ENCODE measurements at regions not wholly inside any gene's neighbourhood (a gene's known extent, or its start where the extent isn't known, plus 50 kb on each side); places are given as distances from the start of the nearest gene placed in this dataset.

DNA sequence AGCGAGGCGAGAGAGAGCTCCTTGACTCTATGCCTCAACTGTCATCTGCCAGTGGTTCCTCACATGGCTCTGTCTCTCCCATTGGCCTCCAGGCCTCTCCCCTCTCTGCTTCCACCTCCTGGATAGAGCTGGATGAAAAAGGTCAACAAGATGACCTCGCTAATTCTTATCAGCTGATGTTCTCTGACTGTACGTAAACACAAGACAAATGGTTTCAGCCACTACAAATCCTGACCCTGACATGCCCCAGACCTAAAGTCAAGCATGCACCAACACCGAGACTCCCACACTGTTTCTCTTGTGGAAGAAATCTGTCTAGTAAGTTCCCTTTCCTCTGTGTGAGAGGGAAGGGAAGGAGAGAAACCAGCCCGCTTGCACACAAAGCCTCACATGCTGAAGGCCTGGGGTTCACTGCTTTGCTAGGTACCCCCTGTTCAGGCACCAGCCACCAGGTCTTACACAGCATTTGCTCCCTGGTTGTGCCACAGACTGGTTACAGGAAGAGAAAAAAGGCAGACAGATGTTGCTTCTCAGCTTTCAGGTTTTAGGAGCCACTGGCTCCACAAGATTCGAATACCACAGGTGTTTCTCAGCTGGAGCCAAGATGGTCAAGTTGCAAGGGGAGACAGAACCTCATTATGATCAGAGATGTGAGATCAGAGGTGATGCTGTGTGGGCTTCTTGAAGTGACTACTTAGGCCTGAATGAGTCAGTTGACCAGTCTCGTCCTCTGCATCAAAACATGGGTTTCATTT is 592.5 kb downstream of the CCDC171 start:
- Histone ChIP-seq H3K9me3 (no peaks in the 10 kb centered on the region), H3K27me3 (replicated peaks; ENCODE audit: insufficient read depth) (no peaks in the 10 kb centered on the region), H3K27ac (no peak overlapping the region), H3K4me3 (no peak overlapping the region), H3K36me3 (no peaks in the 10 kb centered on the region), H3K4me1 (ENCODE audit: control insufficient read depth in 1 of 2, low read depth in 2 of 2) (no peaks in the 10 kb centered on the region)
- DNase-seq (ENCODE audit: low spot score): no peak
- ATAC-seq (ENCODE audit: insufficient number of reproducible peaks, low FRiP score, low read depth): no peak
- TF ChIP-seq, protein P1, sequence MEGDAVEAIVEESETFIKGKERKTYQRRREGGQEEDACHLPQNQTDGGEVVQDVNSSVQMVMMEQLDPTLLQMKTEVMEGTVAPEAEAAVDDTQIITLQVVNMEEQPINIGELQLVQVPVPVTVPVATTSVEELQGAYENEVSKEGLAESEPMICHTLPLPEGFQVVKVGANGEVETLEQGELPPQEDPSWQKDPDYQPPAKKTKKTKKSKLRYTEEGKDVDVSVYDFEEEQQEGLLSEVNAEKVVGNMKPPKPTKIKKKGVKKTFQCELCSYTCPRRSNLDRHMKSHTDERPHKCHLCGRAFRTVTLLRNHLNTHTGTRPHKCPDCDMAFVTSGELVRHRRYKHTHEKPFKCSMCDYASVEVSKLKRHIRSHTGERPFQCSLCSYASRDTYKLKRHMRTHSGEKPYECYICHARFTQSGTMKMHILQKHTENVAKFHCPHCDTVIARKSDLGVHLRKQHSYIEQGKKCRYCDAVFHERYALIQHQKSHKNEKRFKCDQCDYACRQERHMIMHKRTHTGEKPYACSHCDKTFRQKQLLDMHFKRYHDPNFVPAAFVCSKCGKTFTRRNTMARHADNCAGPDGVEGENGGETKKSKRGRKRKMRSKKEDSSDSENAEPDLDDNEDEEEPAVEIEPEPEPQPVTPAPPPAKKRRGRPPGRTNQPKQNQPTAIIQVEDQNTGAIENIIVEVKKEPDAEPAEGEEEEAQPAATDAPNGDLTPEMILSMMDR (IDR thresholded peaks at IDR 0.05): no peak

DNA sequence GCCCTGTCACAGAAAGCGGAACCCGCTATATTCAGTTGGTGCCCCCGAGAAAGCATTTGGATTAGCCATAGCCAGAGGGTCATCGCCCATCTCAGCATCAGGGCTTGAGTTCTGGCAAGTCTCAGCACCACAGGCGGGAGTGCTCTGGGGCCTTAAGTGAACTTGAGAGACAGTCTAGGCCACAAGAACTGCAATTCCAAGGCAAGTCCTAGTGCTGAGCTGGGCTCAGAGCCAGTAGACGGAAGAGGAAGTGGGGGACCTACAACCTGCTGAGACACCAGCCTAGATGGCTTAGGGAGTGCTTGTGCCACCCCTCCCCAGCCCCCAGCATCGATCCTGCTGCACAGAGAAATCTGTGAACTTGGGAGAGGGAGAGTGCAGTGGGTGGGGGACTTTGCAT is 594.9 kb downstream of the CCDC171 start:
- no peaks in the 10 kb centered on the region for H3K36me3 ChIP-seq
- H3K4me3 ChIP-seq: no peak overlapping the region
- H3K9me3 ChIP-seq: no peaks in the 10 kb centered on the region
- no peaks in the 10 kb centered on the region for H3K4me1 ChIP-seq (ENCODE audit: control insufficient read depth in 1 of 2, low read depth in 2 of 2)
- no peaks in the 10 kb centered on the region for H3K27me3 ChIP-seq (replicated peaks; ENCODE audit: insufficient read depth)
- H3K27ac ChIP-seq: no peak overlapping the region
- DNase-seq (ENCODE audit: low spot score): no peak
- no peak for ATAC-seq (ENCODE audit: insufficient number of reproducible peaks, low FRiP score, low read depth)
- TF ChIP-seq, protein P1 (IDR thresholded peaks at IDR 0.05): no peak

DNA sequence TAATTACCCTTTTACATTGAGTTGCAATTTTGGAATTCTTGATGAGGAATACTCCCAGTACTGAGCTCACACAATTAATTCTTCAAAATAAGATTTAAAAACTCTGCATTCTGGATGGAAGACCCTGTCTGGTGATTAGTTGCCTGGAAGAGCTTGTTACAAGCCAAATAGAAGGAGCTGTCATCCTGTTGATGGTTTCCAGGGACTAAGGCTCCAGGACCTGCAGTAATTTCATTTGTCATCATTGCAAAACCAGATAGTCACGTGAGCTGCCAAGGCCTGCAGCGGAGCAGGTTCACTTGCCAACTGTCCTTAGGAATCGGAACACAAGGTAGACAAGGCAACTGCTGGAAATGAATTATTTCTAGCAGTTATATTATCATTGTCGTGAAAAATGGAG is 597.7 kb downstream of the CCDC171 start:
- Histone ChIP-seq H3K27ac (no peak overlapping the region), H3K36me3 (no peaks in the 10 kb centered on the region), H3K27me3 (replicated peaks; ENCODE audit: insufficient read depth) (no peaks in the 10 kb centered on the region), H3K9me3 (no peaks in the 10 kb centered on the region), H3K4me3 (no peak overlapping the region), H3K4me1 (ENCODE audit: control insufficient read depth in 1 of 2, low read depth in 2 of 2) (peaks cover 4 to 7% of the 10 kb centered on the region in 2 donors)
- ATAC-seq (ENCODE audit: insufficient number of reproducible peaks, low FRiP score, low read depth) (no peak), DNase-seq (ENCODE audit: low spot score) (no peak)
- TF ChIP-seq, protein P1 (IDR thresholded peaks at IDR 0.05): no peak

DNA sequence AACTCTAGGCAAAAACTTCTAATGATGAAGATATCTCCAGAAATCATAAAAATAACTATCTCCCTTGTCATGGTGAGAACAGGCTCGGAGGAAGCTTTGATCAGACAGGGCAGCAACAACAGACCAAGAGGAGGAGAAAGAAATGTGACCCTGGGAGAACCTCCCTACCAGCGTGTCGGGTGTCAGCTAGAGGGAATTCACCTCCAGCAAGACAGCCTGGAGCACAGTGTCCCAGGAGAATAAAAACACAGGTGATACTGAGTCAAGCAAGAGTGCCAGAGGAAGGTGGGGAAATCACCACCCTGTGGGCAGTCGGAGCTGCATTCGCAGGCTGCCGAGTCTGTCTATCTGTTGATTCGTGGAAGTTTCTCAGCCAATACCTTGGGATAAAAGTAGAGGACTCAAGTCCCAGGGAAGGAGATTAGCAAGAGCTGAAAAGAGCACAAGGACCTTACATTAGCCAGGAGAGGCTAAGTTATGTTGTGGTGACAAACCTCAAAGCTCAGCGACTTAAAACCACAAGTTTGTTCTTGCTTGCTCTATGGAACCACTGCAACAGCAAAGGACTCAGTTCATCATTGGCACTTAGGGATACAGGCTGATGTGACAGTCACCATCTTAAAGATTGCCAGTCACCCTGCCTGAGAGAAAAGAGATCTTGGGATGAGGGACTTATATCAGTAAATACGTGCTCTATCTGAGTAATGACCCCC is 598.3 kb downstream of the CCDC171 start:
- ATAC-seq (ENCODE audit: insufficient number of reproducible peaks, low FRiP score, low read depth) (no peak), DNase-seq (ENCODE audit: low spot score) (no peak)
- Histone ChIP-seq H3K9me3 (no peaks in the 10 kb centered on the region), H3K4me3 (no peak overlapping the region), H3K36me3 (no peaks in the 10 kb centered on the region), H3K27me3 (replicated peaks; ENCODE audit: insufficient read depth) (no peaks in the 10 kb centered on the region), H3K4me1 (ENCODE audit: control insufficient read depth in 1 of 2, low read depth in 2 of 2) (peaks cover 4 to 7% of the 10 kb centered on the region in 2 donors), H3K27ac (no peak overlapping the region)
- TF ChIP-seq, protein P1 (IDR thresholded peaks at IDR 0.05): no peak

DNA sequence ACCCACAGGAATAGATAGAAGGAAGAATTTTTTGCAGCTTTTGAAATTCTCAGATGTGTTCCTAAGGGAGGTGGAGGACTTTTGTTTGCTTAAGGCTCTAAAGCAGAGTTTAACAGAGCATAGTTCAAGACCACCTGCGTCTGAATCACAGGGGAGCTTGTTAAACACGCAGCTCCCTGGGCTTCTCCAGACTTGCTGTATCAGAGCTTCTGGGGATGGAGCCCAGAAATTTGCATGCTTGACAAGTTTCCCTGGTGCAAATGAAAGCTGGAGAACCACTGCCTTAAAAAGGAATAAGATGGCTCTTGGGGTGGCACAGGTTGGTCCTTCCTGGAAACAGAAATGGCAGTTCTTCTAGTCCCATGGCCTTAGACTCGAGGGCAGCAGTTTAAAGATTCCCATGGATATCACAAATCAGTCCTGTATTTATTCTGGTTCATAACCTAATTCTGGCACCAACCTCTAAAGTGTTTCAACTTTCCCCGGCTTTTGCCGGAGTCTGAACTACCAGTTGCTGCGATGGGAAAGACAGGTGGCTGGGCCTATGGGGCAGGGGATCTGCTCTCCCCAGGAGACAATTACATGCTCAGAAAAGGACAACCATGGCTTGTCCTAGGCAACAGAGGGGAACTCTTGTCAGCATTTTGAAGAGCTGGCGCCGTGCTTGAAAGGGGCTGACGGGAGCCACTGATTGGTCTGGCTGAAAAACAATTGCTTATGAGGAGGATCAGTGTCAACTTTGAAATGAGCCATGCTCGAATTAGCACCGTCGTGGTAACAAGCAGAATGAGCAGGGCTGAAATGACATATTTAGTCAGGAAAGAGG is 599.6 kb downstream of the CCDC171 start:
- Histone ChIP-seq H3K36me3 (no peaks in the 10 kb centered on the region), H3K9me3 (no peaks in the 10 kb centered on the region), H3K4me3 (no peak overlapping the region), H3K27ac (no peak overlapping the region), H3K4me1 (ENCODE audit: control insufficient read depth in 1 of 2, low read depth in 2 of 2) (peaks cover 4 to 7% of the 10 kb centered on the region in 2 donors), H3K27me3 (replicated peaks; ENCODE audit: insufficient read depth) (no peaks in the 10 kb centered on the region)
- ATAC-seq (ENCODE audit: insufficient number of reproducible peaks, low FRiP score, low read depth) (no peak), DNase-seq (ENCODE audit: low spot score) (no peak)
- TF ChIP-seq, protein P1 (IDR thresholded peaks at IDR 0.05): no peak

Data from thoracic aorta (tissue), 2 donors.